Middle frontal gyrus (tissue), 1 donor: ENCODE measurements at regions not wholly inside any gene's neighbourhood (a gene's known extent, or its start where the extent isn't known, plus 50 kb on each side); places are given as distances from the start of the nearest gene placed in this dataset.
"Not testable (repeated sequence)": the region's sequence is repeated elsewhere in the genome, so short reads cannot be mapped to it uniquely, and the experiment has no call there.

Source experiments
- DNase-seq: peaks from one replicate; pipeline ENCODE4 v3.0.0-alpha.2; 2015; ENCODE audit warnings: low spot score; ENCODE audit errors: extremely low spot score

DNA sequence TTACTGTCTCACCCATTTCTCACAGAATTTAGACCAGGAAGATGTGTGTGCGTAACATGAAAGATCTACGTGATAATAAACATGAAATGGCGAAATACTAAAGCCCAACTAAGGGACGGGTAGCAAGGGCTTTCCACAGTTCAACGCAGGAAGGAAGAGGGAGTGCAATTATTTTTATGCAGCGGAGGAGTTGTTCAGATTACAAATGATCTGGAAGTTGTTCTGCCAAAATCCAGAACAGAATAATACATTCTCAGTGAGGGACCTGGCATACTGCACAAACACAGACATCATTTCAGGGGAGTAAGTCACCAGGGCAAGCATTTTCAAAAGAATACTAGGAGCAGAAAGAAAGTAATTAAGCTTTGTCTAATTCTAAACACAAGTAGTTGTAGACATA is 133.6 kb upstream of the RAP2B start:
- no peak for DNase-seq

DNA sequence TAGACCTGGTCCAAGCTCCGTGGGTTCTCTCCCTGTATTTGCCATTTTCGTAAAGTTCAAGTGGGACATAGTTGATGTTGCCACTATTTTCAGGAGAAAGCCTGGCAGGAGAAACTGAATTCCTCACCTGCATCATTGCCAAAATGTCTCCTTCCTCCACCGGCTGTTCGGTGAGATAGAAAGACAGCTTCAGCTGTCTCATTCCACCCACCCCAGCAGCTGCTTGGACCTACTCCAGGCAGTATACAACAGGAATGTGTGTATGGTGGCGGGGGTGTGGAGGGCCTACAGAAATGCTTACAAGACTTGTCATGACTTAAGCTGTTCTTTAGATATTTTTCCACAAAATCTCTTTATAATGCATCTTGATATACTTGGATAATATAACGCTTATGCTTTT is 132.7 kb upstream of the RAP2B start:
- no peak for DNase-seq

- DNase-seq, result no peak
Measured at GRCh38 chr3:153032891-153033290, 129.1 kb upstream of the RAP2B start.

DNA sequence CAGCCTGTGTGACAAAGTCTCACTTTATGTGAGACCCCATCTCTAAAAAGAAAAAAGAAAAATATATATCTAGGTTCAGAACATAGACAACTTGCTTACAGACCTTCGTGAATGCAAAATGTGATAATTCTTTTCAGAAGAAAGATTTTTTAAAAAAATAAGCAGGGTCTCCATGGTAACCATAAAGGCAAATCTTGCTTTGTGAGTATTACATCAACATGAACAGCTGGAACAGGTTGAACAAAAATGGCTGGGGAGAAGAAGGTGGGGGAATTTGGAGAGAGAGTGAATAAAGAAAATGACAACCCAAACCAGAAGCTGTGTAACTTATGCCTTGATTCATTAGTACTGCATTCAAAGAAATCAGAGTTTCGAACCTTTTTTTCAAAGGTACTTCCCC is 125.2 kb upstream of the RAP2B start:
- no peak for DNase-seq

- DNase-seq, result no peak
Measured at GRCh38 chr3:153038367-153038766, 123.7 kb upstream of the RAP2B start.

DNA sequence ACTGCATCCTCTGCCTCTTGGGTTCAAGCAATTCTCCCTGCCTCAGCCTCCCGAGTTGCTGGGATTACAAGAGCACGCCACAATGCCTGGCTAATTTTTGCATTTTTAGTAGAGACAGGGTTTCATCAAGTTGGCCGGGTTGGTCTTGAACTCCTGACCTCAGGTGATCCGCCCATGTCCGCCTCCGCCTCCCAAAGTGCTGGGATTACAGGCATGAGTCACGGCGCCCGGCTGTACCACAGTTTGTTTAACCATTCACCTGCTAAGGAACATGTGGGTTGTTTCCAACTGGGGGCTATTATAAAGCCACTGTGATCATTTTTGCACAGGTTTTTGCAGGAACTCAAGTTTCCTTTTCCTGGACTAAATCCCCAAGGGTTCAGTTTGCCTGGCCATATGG is 123.2 kb upstream of the RAP2B start:
- DNase-seq, result no peak

- no peak for DNase-seq
Measured at GRCh38 chr3:153041181-153041580, 120.8 kb upstream of the RAP2B start.

- DNase-seq, result no peak
Measured at GRCh38 chr3:153042088-153042487, 119.9 kb upstream of the RAP2B start.

- DNase-seq, result no peak
Measured at GRCh38 chr3:153043729-153044328, 118.2 kb upstream of the RAP2B start.

DNA sequence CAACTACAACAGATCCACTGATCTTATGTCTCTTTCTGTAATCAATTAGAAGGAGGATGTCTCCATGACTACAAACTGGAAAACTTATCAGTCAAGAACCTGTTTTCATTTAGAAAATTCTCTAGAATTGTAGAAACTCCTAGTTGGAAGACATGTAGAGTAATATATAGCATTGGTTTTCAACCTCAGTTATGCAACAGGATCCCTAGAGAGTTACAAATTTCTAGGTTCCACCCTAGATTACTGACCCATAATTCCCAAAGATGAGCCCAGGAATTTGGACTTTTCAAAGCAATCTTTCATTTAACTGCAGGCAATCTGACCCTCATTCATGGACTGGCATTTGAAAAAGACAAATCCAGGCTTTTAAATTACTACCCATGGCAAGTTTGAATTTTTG is 116.9 kb upstream of the RAP2B start:
- no peak for DNase-seq

DNA sequence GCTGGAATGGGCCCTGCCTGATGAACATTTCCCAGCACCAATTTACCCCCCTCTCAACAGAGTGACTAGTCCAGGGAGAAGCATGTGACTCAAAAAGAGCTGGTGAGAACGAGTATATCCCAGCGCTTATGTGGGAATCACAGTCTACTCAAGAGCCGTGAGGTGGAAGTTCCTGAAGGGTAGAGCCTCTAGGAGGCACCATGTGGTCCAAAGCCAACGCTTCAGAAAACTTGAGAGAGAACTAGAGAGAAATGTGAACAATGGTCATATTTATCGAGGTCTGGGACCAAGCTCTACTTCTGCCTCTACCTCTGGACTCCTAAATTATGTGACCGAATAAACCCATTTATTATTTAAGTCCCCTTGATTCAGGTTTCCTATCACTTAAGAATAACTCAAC is 111.0 kb upstream of the RAP2B start:
- DNase-seq, result no peak

DNA sequence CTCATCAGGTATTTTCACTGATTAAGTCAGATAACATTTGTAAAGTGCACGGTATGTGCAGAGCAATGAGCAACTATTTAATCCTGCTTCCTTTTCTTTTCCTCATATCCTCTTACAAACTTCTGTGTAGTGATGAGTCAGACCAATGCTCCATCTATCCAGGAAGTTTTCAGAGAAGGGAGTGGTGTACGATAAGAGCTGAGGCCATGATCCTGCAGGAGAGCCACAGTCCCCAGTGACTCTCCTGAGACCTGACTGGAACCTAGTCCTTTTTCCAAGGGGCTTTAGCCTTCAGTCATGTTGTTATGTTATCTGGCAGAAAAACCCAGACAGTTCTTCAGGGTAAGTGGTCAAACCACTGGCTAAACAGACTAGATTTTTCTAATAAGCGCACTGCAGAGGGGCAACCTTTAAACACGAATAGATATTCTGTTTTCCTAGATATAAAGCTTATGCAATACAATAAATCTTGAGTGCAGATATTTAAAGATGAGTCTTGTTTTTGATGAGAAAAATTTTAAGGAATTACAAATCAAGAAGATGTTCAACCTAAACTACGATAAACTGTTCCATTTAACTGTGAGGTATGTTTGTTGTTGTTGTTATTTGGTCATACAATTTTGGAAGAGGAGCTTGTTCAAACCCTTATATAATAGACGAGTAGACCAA is 110.5 kb upstream of the RAP2B start:
- DNase-seq, result no peak

- no peak for DNase-seq
Measured at GRCh38 chr3:153052096-153052460, 109.9 kb upstream of the RAP2B start.

- DNase-seq, result no peak
Measured at GRCh38 chr3:153055217-153055616, 106.8 kb upstream of the RAP2B start.

GRCh38 chr3:153055779-153056178 is 106.2 kb upstream of the RAP2B start:
- no peak for DNase-seq

DNA sequence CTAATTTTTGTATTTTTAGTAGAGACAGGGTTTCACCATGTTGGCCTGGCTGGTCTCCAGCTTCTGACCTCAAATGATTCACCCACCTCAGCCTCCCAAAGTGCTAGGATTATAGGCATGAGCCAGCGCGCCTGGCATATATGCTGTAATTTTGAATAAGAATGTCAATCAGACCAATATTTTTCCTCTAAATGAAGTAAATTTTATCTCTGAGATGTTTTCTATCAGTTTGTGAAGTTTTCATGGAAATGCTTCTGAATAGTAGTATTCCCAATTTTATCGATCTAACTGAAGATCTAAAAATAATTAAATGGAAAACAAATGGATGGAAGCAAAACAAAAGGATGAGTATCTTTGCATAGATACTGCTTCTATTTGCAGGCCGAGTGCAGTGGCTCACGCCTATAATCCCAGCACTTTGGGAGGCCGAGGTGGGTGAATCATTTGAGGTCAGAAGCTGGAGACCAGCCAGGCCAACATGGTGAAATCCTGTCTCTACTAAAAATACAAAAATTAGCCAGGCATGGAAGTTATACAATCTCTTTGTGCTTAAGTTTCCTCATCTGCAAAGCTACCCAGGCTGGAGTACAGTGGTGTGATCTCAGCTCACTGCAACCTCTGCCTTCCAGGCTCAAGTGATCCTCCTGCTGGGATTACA is 103.9 kb upstream of the RAP2B start:
- not testable (repeated sequence) for DNase-seq

- DNase-seq, result no peak
Measured at GRCh38 chr3:153060346-153060745, 101.7 kb upstream of the RAP2B start.

GRCh38 chr3:153061938-153062528 is 100.0 kb upstream of the RAP2B start:
- no peak for DNase-seq

GRCh38 chr3:153063337-153063736 is 98.7 kb upstream of the RAP2B start:
- no peak for DNase-seq

DNA sequence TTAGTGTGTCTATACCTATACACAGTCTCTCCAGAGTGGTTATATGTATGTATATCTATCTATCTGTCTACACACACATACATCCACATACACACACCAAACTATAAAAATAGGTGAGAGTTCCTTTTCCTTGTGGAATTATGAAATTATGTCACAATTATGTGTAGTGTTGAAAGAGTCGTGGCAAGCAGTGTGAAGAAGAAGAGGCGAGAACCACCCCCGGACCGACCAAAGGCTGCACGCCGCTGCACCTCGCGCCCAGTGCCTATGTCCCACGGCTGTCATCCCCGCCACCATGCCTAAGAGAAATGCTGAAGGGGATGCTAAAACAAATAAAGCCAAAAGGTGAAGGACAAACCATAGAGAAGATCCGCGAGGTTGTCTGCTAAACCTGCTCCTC is 95.0 kb upstream of the RAP2B start:
- no peak for DNase-seq

DNA sequence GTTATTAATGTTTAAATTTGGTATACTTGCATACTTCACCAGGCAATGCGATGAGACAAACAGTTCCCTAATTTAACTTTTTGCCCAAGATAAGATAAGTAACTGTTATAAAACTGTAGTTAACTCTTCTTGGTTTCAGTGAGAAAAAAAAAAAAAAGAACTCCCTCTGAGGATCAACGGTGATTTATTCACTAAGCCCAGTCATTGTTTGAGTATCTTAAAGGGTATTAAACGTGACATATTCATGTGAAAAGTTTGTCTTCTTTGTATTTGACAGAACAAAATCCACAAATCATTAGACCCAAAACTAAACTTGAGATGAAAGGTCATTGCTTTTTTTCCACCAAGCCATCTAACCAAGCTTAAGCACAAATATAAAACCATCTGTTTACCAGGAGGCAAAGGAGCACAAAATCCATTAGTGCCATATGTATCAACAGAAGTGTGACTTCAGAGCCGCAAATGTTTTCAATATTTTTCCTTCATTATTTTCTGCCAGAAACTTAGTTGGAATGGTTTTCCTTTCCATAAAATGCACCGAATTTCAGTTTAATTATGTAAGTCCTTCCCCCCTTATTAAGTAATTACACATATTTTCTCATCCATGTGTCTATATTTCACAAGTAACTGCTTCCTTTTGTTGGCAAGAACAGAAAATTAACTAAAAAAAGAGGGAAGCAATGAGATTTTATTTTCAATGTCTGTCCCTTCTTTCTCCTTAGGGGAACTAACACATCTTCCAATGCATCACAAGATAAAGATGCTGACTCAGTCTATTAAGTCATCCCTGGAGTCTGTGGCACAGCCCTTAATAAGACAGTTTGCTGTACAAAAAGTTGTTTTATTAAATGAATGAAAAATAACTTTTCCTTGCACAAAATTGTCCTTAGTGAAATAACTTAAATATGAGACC is 92.2 kb upstream of the RAP2B start:
- DNase-seq, result no peak

DNA sequence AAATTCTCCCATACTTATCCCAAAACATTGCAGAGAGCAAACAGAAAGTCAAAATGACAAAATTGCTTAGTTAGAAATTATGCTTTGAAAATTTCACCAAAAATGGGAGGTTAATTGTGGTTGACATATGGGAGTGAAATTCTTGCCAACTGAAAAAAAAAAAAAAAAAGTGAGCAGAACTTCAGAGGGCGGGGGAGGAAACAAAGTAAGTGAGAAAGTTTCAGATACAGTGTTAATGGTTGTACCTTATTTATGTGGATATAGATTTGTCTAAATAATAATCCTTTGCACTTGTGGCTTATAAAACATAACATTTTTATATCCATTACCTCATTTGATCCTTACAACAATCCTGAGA is 91.5 kb upstream of the RAP2B start:
- DNase-seq, result no peak
